ENCODE measurements at regions not wholly inside any gene's neighbourhood (a gene's known extent, or its start where the extent isn't known, plus 50 kb on each side); places are given as distances from the start of the nearest gene placed in this dataset.

DNA sequence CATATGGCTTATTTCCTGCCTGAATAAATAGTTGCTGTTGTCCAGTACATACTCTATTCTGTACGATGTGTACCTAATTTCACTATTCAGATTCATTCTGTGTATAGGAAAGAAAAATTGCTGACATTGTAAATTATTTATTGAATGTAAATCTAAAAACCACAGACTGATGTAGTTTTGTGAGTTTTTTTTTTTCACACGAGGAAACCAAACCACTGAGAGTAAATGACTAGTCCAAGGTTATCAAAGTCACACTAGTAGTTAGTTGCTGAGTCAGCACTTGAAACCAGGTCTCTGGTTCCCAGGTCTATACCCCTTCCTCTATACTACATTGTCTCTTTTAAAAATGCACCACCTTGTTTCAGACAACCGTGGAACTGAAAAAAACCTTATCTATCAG, 298.3 kb upstream of the DIAPH2 start:
- H3K4me1 ChIP-seq, result peaks cover 0 to 19% (median 3%) of the 10 kb centered on the region in 4 donors
- intact Hi-C loops (cut with DNase I), result no loop called here
- H3K27me3 ChIP-seq, result no peaks in the 10 kb centered on the region
- H3K36me3 ChIP-seq, result no peaks in the 10 kb centered on the region
- no peak for DNase-seq (ENCODE audit: extremely low spot score)
- no peak overlapping the region for H3K4me3 ChIP-seq
- TF ChIP-seq, protein P1, sequence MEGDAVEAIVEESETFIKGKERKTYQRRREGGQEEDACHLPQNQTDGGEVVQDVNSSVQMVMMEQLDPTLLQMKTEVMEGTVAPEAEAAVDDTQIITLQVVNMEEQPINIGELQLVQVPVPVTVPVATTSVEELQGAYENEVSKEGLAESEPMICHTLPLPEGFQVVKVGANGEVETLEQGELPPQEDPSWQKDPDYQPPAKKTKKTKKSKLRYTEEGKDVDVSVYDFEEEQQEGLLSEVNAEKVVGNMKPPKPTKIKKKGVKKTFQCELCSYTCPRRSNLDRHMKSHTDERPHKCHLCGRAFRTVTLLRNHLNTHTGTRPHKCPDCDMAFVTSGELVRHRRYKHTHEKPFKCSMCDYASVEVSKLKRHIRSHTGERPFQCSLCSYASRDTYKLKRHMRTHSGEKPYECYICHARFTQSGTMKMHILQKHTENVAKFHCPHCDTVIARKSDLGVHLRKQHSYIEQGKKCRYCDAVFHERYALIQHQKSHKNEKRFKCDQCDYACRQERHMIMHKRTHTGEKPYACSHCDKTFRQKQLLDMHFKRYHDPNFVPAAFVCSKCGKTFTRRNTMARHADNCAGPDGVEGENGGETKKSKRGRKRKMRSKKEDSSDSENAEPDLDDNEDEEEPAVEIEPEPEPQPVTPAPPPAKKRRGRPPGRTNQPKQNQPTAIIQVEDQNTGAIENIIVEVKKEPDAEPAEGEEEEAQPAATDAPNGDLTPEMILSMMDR (IDR thresholded peaks at IDR 0.05), result no peak
- TF ChIP-seq EP300 (IDR thresholded peaks at IDR 0.05) (no peak), POLR2A (IDR thresholded peaks at IDR 0.05; ENCODE audit: low read depth) (no peak), POLR2AphosphoS5 (IDR thresholded peaks at IDR 0.05) (no peak)
- no peak overlapping the region for H3K27ac ChIP-seq (replicated peaks in 1 of 4)
- H3K9me3 ChIP-seq, result no peaks in the 10 kb centered on the region
- 67% methylated on average over 3 of the region's 3 CpGs for WGBS

- WGBS, result 90% methylated on average over 2 of the region's 2 CpGs
- Histone ChIP-seq H3K9me3 (no peaks in the 10 kb centered on the region), H3K4me3 (no peak overlapping the region), H3K36me3 (no peaks in the 10 kb centered on the region), H3K4me1 (peaks cover 0 to 19% (median 3%) of the 10 kb centered on the region in 4 donors), H3K27me3 (no peaks in the 10 kb centered on the region), H3K27ac (replicated peaks in 1 of 4) (no peak overlapping the region)
- intact Hi-C loops (cut with DNase I), result no loop called here
- TF ChIP-seq, protein P1 (IDR thresholded peaks at IDR 0.05), result no peak
- no peak for TF ChIP-seq EP300 (IDR thresholded peaks at IDR 0.05)
- TF ChIP-seq POLR2A (IDR thresholded peaks at IDR 0.05; ENCODE audit: low read depth), result no peak
- TF ChIP-seq POLR2AphosphoS5 (IDR thresholded peaks at IDR 0.05), result no peak
- no peak for DNase-seq (ENCODE audit: extremely low spot score)
Observed at GRCh38 chrX:96386981-96387380, 297.7 kb upstream of the DIAPH2 start.

DNA sequence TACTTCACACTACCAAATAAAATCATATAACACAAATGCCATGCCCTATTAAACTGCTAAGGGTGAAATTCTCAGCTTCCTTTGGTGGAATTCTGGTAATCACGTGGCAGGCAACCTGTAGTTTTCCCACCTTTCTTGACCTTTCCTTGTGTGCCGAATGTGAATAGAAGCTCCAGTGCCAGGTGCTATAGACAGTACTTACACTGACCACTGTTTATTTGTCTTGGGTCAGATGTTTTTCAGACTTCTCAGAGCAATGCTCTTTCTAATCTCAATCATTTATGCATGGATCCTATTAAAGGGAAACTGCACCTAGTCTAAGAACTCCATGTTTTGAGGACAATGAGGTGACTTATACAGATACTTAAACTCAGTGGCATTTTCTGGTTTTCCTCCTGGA, 296.8 kb upstream of the DIAPH2 start:
- no peak for DNase-seq (ENCODE audit: extremely low spot score)
- intact Hi-C loops (cut with DNase I), result no loop called here
- WGBS, result 56% methylated on average over 2 of the region's 2 CpGs

GRCh38 chrX:96389281-96390047, 295.2 kb upstream of the DIAPH2 start:
- intact Hi-C loops (cut with DNase I), result no loop called here
- no peak for TF ChIP-seq EP300 (IDR thresholded peaks at IDR 0.05)
- peaks cover 0 to 22% (median 3%) of the 10 kb centered on the region in 4 donors for H3K4me1 ChIP-seq
- H3K9me3 ChIP-seq, result no peaks in the 10 kb centered on the region
- H3K4me3 ChIP-seq, result no peak overlapping the region
- DNase-seq (ENCODE audit: extremely low spot score), result no peak
- no peaks in the 10 kb centered on the region for H3K36me3 ChIP-seq
- no peak overlapping the region for H3K27ac ChIP-seq (replicated peaks in 1 of 4)
- WGBS, result 52% methylated on average over 5 of the region's 5 CpGs
- H3K27me3 ChIP-seq, result no peaks in the 10 kb centered on the region

More for the DNA sequence above, 296.8 kb upstream of the DIAPH2 start:
- Histone ChIP-seq H3K27ac (replicated peaks in 1 of 4) (no peak overlapping the region), H3K4me1 (peaks cover 0 to 19% (median 3%) of the 10 kb centered on the region in 4 donors), H3K36me3 (no peaks in the 10 kb centered on the region), H3K9me3 (no peaks in the 10 kb centered on the region), H3K27me3 (no peaks in the 10 kb centered on the region), H3K4me3 (no peak overlapping the region)
- no peak for TF ChIP-seq POLR2AphosphoS5 (IDR thresholded peaks at IDR 0.05)

- intact Hi-C loops (cut with DNase I), result no loop called here
- no peak for DNase-seq (ENCODE audit: extremely low spot score)
- no peaks in the 10 kb centered on the region for H3K36me3 ChIP-seq
- 75% methylated on average over 1 of the region's 1 CpG for WGBS
- no peak overlapping the region for H3K27ac ChIP-seq (replicated peaks in 1 of 4)
- no peaks in the 10 kb centered on the region for H3K27me3 ChIP-seq
- H3K4me3 ChIP-seq, result no peak overlapping the region
- TF ChIP-seq POLR2A (IDR thresholded peaks at IDR 0.05; ENCODE audit: low read depth) (no peak), POLR2AphosphoS5 (IDR thresholded peaks at IDR 0.05) (no peak), EP300 (IDR thresholded peaks at IDR 0.05) (no peak)
- TF ChIP-seq, protein P1 (IDR thresholded peaks at IDR 0.05), result no peak
- H3K4me1 ChIP-seq, result peaks cover 0 to 3% (median 0%) of the 10 kb centered on the region in 4 donors
- no peaks in the 10 kb centered on the region for H3K9me3 ChIP-seq
Observed at GRCh38 chrX:96394598-96394997, 290.0 kb upstream of the DIAPH2 start.

DNA sequence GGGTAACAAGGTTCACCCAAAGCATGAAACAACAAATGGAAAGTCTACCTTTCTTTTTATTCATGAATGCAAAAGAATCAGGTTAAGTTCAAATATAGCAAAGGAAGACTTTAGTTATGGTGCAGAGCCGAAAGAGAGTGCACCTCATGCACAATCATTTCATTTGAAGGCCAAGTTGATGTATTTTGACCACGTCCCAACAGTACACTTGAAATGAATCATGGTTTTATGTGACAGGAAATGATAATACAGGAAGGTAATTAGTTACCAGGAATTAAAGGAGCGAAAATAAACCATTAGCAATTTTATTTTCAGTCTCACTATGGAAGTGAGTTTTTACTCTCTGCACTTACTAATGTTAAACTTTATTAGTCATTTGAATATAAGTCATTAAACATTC, 281.2 kb upstream of the DIAPH2 start:
- Histone ChIP-seq H3K4me3 (no peak overlapping the region), H3K9me3 (no peaks in the 10 kb centered on the region), H3K27ac (replicated peaks in 1 of 4) (no peak overlapping the region), H3K36me3 (no peaks in the 10 kb centered on the region), H3K27me3 (no peaks in the 10 kb centered on the region), H3K4me1 (peaks cover 0 to 23% (median 9%) of the 10 kb centered on the region in 4 donors)
- intact Hi-C loops (cut with DNase I), result no loop called here
- DNase-seq (ENCODE audit: extremely low spot score), result no peak
- TF ChIP-seq POLR2AphosphoS5 (IDR thresholded peaks at IDR 0.05) (no peak), EP300 (IDR thresholded peaks at IDR 0.05) (no peak), POLR2A (IDR thresholded peaks at IDR 0.05; ENCODE audit: low read depth) (no peak)
- TF ChIP-seq, protein P1 (IDR thresholded peaks at IDR 0.05), result no peak
- WGBS, result 27% methylated on average over 3 of the region's 3 CpGs

Measured in esophagus muscularis mucosa (tissue), 4 donors.